GM19467 (cell line): ENCODE measurements at regions not wholly inside any gene's neighbourhood (a gene's known extent, or its start where the extent isn't known, plus 50 kb on each side); places are given as distances from the start of the nearest gene placed in this dataset.

Experiments
- ATAC-seq: cut with Tn5 transposase; IDR thresholded peaks from one replicate; pipeline ENCODE4 v1.9.1; 2021; ENCODE audit warnings: mild to moderate bottlenecking, moderate library complexity; ENCODE audit not compliant: unreplicated experiment

DNA sequence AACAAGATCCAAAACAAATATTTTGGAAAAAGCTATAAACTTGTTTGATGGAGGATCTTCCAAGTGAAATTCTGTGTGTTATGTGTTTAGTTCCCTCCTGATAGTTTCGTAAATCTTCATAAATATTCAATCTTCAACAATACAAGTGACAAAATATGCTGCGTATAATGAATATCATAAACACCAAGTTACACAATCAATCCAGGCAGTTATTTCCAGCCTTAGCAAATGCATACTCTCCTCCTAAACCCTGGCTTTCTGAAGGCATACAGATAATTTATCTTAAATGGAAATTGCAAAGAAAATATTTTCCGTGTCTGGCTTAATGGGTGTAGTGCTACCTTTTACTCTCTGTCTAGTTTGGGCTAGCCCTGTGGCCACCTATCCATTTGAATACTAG, 864.9 kb upstream of the ZWINT start:
- ATAC-seq, result no peak

DNA sequence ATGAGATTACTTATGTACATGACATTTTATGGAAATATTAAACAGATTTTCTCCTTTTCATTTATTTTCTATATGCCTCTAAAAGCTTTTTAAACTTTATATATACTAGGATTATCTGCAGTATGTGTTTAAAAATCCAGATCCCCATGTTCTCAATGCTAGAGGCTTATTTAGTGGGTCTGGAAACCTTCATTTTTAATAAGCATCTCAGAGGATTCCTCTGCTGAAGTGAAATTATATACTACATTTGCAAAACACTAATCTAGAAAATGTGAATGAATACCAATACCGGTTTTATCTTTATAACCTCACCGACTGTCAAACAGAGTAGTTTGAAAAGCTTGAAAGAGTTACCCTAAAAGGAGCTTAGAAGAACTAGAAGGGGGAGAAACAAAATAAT, 863.8 kb upstream of the ZWINT start:
- ATAC-seq, result no peak

DNA sequence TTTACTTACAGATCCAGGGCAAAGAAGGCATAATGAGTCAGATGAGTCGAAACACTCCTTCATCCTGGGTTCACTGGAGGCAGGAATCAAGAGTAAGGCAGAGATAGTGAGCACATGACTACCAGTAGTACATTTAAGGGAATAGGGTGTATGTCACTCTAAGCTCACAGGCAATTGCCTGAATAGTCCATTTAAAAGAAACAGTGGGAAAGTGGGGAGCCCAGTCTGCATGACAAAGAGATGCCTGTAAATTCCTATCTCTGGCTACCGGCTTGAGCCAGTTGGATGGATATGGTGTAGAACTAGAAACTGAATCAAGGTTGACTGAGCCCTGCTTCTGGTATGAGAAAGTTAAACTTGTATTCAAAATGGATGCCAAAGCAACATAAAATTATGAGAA, 861.5 kb upstream of the ZWINT start:
- no peak for ATAC-seq

DNA sequence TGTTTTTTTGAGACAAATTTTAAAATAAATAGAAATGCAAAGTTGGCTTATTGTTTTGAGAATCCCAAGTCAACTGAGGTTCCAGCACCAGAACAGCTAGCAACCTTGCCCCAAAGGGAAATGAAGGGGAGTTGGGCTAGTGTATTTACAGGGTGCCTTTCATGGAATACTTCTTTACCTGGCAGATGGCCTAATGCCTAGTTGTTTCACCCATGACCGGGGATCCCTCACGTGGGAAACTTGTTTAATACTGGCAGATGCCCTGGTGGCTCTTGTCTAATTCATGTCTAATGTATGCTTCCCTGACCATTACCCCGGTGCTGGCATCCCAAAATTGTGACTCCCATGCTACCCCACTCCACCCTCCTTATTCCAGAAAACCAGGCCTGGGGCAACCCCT, 861.1 kb upstream of the ZWINT start:
- no peak for ATAC-seq

DNA sequence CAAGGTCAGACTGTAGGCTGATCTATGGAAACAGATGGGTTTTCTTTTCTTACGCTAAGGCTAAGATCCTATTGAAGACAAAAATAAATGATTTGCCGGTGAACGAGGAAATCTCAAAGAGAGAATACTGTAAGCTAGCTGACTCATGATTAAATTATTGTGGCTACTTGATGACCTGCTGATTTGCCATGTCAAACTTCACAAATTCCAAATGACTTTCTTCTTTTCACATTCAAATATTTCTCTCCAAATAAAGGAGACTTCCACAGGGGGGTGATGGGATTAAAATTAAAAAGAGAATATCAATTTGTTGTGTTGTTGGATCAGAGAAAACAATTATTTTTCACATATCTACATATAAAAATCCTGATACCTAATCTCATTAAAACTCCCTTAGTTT, 860.6 kb upstream of the ZWINT start:
- ATAC-seq, result no peak

DNA sequence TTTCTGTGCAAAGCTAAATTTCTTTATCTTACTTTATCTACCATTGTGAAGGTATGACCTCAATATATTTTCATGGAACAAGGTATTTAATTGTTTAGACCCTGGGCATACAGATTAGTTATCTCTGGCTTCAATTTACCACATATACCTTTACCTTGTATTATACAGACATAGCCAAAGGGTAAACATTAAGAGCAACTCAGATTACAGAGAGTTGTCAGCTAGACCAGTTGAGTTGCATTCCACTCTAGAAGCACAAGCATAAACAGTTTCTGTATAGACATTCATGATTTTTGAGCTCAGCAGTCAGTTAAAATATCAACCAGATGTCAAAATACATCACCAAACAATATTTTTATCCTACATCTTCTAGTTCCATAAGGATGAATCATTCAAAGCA, 857.3 kb upstream of the ZWINT start:
- no peak for ATAC-seq

DNA sequence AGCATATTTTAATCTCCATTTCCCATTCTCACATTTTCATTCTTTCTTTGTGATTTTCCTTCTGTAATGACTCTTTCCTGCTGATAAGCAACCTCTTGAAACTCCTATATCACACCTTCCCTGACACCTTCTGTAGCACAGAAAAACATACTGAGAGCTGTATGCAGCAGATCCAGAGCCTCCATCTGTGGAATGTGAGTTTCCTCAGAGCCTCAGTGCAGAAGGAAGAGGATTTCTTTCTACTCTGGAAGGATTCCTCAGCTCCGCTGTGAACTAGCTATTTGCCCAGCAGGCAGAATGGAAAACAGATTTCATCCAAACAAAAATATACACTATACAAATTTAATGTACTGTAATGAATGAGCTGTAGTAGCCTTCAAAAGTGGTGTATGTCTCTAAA, 841.3 kb upstream of the ZWINT start:
- no peak for ATAC-seq

DNA sequence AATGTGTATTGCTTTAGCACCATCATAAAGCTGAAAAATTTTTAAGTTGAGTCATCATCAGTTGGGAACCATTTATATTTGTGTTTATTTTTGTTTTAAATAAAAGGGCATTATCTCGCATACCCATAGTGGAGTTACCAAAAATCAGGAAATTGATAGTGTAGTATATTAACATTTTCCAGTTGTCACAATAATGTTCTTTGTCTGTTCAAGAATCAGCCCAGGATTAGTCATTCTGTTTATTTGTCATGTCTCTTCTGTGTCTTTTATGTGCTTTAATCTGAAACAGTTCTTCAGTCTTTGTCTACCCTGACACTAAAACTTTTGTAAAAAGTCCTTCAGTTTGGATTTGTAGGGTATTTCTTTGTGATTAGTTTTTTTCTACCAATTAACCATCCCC, 827.8 kb upstream of the ZWINT start:
- ATAC-seq, result no peak

DNA sequence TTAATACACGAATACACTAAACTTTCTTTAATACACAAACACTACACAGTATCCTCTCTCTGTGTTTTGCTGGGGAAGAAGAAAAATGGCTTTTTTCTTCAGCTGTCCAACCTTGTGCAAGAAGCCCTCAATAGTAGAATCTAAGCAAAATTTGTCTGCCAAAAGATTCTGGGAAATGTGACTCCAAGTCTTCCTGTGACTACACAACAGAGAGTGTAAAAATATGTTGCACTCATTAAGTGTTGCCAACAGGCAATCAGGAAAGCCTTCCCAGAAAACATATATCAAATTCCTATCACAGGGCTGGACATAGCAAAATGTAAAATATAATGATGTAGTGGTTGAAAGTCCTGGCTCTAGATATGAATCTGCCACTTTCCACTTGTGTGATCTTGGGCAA, 825.1 kb upstream of the ZWINT start:
- ATAC-seq, result no peak

DNA sequence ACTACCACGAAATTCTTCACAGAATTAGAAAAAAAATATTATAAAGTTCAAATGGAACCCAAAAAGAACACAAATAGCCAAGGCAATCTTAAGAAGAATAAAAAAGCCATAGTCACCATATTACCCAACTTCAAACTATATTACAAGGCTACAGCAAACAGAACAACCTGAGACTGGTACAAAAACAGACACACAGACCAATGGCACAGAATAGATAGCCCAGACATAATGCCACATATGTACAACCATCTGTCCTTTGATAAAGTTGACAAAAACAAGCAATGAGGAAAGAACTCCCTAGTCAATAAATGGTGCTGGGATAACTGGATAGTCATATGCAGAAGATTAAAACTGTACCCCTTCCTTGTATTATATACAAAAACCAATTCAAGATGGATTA, 808.5 kb upstream of the ZWINT start:
- ATAC-seq, result no peak

DNA sequence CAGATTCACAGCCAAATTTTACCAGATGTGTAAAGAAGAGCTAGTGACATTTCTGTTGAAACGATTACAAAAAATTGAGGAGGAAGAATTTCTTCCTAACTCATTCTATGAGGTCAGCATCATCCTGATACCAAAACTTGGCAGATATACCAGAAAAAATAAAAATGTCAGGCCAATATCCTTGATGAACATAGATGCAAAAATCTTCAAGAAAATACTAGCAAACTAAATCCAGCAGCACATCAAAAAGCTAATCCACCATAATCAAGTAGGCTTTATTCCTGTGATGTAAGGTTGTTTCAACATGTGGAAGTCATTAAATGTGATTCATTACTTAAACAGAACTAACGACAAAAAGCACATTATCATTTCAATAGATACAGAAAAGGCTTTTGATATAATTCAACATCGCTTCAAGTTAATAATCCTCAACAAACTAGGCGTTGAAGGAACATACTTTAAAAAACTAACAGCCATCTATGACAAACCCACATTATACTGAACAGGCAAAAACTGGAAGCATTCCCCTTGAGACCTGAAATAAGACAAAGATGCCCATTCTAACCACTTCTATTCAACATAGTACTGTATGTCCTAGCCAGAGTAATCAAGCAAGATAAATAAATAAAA, 807.7 kb upstream of the ZWINT start:
- no peak for ATAC-seq

DNA sequence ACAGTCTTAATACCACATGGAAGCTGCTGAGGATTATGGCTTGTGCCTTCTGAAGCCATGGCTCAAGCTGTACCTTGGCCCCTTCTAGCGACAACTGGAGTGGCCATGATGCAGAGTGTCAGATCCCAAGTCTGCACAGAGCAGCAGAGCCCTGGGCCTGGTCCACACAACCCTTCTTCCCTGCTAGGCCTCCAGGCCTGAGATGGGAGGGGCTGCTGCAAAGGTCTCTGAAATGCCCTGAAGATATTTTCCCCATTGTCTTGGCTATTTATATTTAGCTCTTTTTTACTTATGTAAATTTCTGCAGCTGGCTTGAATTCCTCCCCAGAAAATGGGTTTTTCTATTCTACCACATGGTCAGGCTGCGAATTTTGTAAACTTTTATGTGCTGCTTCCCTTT, 804.6 kb upstream of the ZWINT start:
- no peak for ATAC-seq

DNA sequence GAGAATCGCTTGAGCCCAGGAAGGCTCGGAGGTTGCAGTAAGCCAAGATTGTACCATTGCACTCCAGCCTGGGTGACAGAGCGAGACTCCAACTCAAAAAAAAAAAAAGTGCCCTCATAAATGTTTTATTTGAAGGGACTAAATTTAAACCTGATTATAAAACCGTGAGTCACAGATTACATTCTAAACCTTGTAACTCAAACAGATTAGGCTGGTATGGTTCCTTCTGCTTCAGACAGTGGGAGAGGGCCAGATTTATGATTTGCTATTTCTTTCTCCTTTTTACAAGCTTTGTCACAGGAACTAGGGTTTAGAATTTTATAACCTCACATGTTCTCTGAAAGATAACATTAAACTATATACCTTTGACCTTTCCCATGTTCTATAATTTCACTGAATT, 801.2 kb upstream of the ZWINT start:
- ATAC-seq, result no peak

DNA sequence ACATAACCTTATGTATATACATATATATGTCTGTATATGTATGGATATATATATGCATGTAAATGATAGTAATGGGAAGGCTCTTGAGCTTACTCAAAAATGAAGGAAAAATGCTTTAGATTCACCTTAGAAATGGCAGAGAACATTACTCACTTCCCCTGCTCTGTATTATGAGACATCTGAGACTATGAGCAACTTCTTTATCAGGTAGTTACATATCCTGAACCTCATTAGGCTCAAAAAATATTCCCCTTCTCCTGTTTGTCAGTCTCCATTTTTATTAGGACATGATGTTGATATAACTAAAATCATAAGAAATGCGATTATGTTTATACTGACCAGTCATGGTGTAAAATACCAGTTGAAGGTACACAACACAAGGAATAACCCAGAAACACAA, 800.1 kb upstream of the ZWINT start:
- ATAC-seq, result no peak

DNA sequence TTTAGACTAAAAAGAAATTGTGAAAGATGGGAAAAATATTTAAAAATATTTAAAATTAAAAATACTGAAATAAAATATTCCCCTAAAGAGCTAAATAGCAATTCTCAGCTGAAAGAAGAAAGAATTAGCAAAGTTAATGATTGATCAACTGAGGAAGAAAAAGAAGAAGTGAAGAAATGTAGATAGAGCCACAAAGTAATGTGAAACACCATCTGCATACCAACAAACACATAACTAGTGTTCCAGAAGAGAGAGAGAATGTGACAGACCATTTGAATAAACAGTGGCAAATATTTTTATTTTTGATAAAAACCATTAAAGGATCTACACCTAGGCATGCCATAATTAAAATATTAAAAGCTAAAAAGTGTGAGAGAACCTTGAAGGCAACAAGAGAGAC, 784.5 kb upstream of the ZWINT start:
- ATAC-seq, result no peak

DNA sequence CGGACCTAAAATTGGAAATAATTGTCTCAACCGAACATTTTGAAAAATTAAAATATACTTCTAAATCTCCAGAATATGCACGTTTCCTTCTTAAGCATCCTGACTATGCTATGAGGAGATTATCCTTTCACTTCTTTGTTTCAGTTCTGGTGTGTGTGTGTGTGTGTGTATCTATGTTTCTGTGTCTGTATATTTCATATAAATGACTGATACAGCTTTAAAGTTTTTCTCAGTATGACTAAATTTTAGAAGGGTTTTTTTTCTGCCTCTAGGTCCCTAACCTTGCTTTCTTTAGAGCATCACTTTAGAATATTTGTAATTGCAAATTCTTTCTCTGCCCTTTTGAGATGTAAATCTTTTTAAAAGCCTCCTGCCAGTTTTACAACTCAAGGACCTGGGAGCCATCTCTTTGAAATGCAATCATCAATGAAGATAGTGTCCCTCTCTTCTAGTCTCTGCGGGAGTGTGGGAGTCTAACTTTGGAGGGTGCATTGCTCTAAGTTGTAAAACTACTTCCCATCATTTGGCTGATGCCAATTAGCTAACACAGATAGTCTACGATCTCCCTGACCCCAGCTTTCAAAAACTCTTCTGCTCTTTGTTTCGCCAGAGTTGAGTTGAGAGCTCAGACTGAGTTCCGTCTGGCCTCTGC, 782.0 kb upstream of the ZWINT start:
- no peak for ATAC-seq

DNA sequence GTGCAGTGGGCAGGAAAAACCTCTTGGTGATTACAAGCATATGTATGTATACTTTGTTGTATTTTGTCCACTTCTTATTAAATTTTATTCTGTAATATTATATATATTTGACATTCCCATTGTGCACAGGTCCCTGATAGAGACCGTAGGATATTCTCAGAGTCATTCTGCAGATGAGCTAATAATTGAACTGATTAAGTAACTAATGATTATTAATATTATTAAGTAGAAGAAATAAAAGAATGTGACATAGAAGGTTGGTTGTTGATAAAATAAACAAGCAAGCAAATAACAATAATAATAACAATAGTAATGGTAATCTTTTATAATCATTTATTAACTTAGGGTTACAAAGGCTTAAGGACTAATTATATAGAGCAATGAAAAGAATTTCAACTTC, 780.6 kb upstream of the ZWINT start:
- ATAC-seq, result no peak

DNA sequence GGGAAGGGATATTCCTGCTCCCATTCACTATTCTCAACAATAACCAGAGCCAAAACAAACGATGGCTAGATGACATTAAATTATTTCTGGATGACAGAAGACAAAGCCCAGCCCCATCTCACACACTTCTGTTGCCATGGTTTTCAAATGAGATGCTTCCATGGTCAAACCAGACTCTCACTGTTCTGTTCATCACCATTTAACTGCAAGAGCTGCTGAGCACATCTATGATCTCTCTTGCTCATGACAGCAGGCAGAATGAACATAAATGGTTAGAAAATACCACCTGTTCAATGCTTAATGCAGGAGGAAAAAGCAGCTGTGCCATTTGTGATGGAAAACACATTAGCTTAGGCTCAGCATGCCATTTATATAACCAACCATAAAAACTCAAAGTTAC, 758.6 kb upstream of the ZWINT start:
- ATAC-seq, result no peak

DNA sequence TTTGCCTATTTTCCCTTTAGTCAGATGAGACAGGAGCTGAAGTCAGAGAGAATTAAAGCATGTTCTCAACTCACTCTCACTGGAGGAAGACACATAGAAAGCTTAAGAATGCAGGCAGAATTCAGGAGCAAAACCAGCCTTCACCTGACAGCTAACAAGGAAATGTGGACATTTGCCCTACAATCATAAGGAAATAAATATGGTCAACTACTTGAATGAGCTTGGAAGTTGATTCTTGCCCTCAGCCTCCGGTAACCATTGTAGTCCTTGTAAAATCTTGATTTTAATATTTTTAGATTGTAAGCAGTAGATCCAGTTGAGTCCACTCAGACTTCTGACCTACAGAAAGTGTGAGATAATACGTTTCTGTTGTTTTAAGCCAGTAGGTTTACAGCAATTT, 752.5 kb upstream of the ZWINT start:
- ATAC-seq, result no peak

DNA sequence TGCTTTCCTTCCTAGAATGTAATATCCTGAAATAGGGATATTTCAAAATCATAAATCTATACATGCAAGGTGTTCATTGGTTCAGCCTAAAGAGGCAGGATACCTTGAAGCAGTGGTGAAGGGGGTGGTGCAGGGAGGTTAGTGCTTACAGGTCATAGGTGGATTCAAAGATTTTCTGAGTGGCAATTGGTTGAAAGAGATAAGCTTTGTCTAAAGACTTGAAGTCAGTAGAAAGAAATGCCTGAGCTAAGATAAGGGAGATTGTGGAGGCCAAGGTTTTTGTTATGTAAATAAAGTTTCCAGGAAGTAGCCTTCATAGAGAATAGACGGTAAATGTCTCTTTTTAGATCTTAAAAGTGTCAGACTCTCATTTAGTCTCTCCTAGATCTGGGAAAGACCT, 741.2 kb upstream of the ZWINT start:
- ATAC-seq, result no peak

DNA sequence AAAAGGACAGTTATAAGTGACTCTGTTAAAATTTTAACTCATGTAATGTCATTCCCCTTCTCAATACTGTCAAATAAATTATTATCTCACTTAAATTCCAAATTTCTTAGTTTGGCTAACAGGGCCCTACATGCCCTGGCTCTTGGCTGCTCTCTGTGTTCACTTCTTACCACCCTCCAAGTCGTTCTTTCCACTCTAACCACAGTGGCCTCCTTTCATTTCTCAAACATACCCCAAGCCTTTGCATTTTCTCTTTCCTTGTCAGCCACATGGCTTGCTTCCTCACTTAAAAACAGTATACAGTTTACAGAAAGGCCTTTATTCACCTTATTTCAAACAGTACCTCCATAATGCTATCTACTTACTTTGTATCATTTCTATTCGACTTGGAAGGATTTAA, 737.1 kb upstream of the ZWINT start:
- no peak for ATAC-seq

DNA sequence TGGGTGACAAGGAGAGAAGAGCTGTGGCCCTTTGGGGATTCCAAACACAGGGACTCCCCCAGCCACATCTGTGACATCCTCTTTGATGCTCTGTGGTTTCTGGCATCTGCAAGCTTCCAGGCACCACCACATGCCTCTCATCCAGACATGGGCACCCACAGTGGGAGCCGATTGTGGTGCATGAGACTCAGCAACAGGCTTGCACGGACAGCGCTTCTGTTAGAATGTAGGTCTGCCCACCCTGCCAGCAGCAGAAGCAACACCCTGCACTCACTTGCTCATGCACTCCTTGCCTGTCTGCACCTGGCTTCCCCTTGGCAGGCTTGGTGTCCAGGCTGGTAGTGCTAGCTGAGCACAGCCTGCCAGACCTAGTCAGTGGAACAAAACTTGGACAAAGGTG, 735.0 kb upstream of the ZWINT start:
- ATAC-seq, result no peak

DNA sequence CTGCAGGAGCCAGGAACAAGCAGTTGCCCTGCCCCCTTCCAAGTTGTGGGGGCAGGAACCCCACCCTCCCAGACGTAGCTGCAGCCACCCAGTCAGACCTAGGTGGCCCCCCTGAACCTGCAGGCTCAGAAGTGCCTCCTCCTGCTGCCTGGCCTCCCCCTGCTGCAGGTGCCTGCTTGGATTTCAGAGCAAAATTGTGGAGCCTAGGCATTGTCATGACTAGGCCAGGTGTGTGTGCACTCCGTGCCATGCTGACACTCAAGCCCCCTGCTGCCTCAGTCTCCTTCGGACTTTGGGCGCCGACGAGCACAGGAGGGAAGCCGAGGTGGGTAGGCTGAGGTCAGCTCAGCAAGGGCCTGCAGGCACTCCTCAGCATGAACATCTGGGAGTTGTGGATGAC, 733.9 kb upstream of the ZWINT start:
- ATAC-seq, result no peak
